T1000 (cell line): ENCODE measurements at regions not wholly inside any gene's neighbourhood (a gene's known extent, or its start where the extent isn't known, plus 50 kb on each side); places are given as distances from the start of the nearest gene placed in this dataset.
"Not testable (repeated sequence)": the region's sequence is repeated elsewhere in the genome, so short reads cannot be mapped to it uniquely, and the experiment has no call there.

Source experiments
- DNase-seq: peaks from one replicate; lab custom pipeline; 2025; ENCODE audit warnings: mixed read lengths; lab: John Stamatoyannopoulos, UW

DNA sequence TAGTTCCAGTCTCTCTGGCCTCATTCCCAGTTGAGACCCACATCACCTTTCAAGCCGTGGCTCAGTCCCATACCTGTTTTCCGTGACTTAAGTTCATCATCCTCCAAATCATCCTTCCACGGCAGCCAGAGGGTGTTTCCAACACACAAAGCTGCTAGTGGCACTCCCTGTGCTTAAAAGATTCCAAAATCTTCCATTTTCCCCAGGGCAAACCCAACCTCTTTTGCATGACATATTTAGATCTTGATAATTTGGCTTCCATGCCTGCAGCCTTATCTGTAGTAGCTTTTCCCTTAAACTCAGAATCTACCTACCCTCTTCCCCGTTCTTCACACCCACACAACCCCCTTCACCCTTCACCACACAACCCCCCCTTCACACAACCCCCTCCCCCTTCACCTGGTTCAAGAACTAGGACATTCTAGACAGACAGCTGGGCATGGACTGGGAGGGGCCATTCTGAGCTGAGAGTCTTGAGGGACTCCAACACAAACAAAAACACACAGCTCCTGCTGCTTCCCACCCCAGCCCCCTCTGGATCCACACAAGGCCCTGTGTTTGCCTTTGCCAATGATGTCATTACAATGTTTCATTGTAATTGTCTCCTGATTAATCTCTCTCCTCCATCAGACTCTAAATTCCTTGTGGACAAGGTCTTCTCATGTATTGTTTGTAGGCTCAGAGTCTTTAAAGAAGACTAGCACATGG is 268.2 kb downstream of the SH3GL2 start:
- DNase-seq: no peak

DNA sequence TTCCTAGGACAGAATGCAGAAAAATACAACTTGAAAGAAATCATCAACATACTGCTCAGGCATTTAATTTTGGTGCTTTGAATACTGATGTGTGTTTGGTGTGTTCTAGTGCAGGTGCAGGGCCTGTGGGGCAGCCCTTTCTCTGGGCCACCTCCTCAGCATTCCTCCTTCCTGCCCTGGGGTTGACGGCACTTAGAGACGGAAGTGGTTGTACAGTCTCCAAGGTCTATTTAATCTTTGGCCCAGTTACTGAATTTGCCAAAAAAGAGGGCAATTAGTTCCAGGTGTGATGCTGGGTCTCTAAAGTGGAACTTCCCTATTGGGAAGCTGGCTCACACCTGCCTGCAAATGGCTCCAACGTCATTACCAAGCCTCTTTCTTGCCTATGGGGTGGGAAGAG is 269.0 kb downstream of the SH3GL2 start:
- DNase-seq: no peak

- no peak for DNase-seq
Observed at GRCh38 chr9:17852108-17852507, 273.2 kb downstream of the SH3GL2 start.

- no peak for DNase-seq
Observed at GRCh38 chr9:17854487-17854886, 275.6 kb downstream of the SH3GL2 start.

- DNase-seq: no peak
Observed at GRCh38 chr9:17856995-17857394, 278.1 kb downstream of the SH3GL2 start.

- no peak for DNase-seq
Observed at GRCh38 chr9:17859228-17859627, 280.4 kb downstream of the SH3GL2 start.

DNA sequence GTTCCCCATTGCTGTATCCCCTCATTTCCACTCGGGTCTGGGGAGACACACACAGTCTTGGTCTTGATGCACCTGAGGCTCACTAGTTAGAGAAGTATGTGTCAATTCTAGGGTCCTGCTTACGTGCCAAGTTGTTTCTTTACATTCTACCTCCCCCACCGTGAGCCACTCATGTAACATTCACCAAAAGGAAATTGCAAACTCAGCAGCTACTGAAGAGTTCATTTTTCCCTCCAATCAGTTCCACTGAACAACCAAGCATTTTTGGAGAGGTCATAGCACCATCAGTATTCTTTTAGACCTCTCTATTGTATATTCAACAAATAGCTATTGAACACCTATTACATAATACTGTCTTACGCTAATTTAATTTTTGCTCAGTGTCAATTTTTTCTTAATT is 281.1 kb downstream of the SH3GL2 start:
- no peak for DNase-seq

GRCh38 chr9:17862101-17862500 is 283.2 kb downstream of the SH3GL2 start:
- no peak for DNase-seq

GRCh38 chr9:17862629-17863028 is 283.8 kb downstream of the SH3GL2 start:
- no peak for DNase-seq

GRCh38 chr9:17863213-17863883 is 284.5 kb downstream of the SH3GL2 start:
- DNase-seq: no peak

- DNase-seq: no peak
Observed at GRCh38 chr9:17863924-17864323, 285.1 kb downstream of the SH3GL2 start.

- DNase-seq: no peak
Observed at GRCh38 chr9:17864951-17865350, 286.1 kb downstream of the SH3GL2 start.

GRCh38 chr9:17865881-17866280 is 287.0 kb downstream of the SH3GL2 start:
- DNase-seq: no peak

GRCh38 chr9:17870722-17871121 is 291.9 kb downstream of the SH3GL2 start:
- DNase-seq: no peak

DNA sequence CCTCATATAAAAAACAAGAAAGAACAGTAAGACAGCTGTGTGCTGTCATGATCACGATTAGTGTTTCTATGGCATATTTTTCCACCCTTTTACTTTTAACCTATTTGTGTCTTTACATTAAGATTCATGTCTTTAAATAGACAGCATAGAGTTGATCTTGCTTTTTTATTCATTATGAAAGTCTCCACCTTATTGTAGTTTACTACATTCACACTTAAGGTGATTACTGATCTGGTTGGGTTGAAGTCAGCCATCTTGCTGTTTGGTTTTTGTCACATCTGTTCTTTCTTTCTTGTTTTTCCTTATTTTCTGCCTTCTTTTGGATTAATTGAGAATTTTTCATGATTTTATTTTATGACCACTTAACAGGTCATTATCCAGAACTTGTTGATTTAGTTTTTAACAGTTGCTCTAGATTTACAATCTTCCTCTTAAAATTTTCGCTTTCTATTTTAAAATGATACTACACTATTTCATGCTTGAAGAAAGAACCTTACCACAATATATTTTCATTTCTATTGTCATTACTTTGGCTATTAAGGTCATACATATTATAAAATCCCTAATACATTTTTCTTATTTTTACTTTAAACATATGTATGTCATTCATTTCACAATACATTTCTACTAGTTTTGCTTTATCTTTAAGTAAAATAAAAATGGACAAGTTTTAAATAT is 292.5 kb downstream of the SH3GL2 start:
- DNase-seq: no peak

DNA sequence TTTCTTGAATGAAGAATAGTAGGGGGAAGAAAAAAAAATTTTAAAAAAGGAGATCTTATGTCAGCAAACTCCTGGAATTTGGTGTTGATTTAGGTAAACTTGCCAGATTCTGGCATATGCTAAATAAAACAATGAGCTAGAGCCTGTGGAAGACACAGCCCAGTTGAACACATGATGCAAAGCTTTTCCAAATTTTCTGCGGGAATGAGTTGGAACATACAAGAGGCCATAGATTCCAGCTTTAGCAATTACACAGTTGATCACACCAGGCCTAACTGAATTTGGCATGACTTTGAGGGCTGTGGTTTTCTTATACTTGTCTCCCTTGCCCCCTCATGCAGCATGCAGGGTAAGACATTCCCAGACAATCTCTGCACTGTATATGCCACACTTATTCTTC is 297.0 kb downstream of the SH3GL2 start:
- no peak for DNase-seq

GRCh38 chr9:17876687-17877086 is 297.8 kb downstream of the SH3GL2 start:
- DNase-seq: no peak

DNA sequence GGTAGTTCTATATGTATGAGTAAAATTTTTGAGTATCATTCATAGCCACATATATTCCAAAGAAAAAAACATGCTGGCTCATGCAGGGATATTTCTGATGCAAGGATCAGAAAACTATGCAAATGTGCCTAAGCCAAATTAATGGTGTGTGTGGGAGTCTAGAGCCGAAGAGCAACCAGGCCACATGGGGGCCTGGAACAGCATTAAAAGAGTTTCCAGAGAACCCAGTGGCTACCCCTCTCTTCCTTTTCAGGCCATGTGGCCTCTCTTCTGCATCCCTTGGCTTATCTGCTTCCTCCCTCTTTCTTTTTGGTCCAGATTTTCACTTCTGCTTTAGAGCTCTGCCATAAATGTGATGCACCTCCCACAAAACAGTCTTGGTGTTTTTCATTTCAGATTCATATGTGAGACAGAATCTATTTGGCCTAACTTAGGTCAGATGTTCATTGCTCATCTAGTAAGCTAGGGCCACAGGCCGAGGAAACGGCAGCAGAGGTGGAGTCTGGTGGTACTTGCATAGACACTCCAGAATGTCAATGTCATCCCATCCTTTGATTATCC is 300.0 kb downstream of the SH3GL2 start:
- DNase-seq: no peak

- no peak for DNase-seq
Observed at GRCh38 chr9:17881371-17881770, 302.5 kb downstream of the SH3GL2 start.

- DNase-seq: no peak
Observed at GRCh38 chr9:17882688-17883594, 304.1 kb downstream of the SH3GL2 start.

GRCh38 chr9:17888066-17888465 is 309.2 kb downstream of the SH3GL2 start:
- no peak for DNase-seq

- DNase-seq: not testable (repeated sequence)
Observed at GRCh38 chr9:17888964-17889363, 310.1 kb downstream of the SH3GL2 start.
